Mesenchymal stem cell (in vitro differentiated cells and primary cell): ENCODE measurements at regions not wholly inside any gene's neighbourhood (a gene's known extent, or its start where the extent isn't known, plus 50 kb on each side); places are given as distances from the start of the nearest gene placed in this dataset.

ENCODE experiments used
- DNase-seq: peaks from one replicate; pipeline ENCODE4 v3.0.0-alpha.2; 2013
- H2AFZ ChIP-seq: one replicate; pipeline ENCODE4 v1.6.1; 2013; ENCODE audit warnings: low read depth, mild to moderate bottlenecking, control low read depth, inconsistent platforms, low read length, moderate library complexity
- H2AK5ac ChIP-seq: 2 replicates; pipeline ENCODE4 v1.6.1; 2013; ENCODE audit warnings: low read length, moderate library complexity, mild to moderate bottlenecking, inconsistent platforms; ENCODE audit not compliant: severe bottlenecking
- H2BK120ac ChIP-seq: one replicate; pipeline ENCODE4 v1.6.1; 2013; ENCODE audit warnings: low read depth, mild to moderate bottlenecking, inconsistent platforms, low read length, moderate library complexity
- H2BK12ac ChIP-seq, 2 experiments: one replicate each; pipeline ENCODE4 v1.6.1; 2013; ENCODE audit warnings: inconsistent platforms in 2 of 2, low read length in 2 of 2, mild to moderate bottlenecking in 2 of 2, moderate library complexity in 2 of 2, control low read depth in 1 of 2
- H2BK15ac ChIP-seq: one replicate; pipeline ENCODE4 v1.6.1; 2013; ENCODE audit warnings: mild to moderate bottlenecking, low read depth, inconsistent platforms; ENCODE audit not compliant: poor library complexity, severe bottlenecking
- H2BK5ac ChIP-seq: 2 replicates; pipeline ENCODE4 v1.6.1; 2013; ENCODE audit warnings: low read depth, mild to moderate bottlenecking, low read length, control low read depth, inconsistent platforms; ENCODE audit not compliant: poor library complexity, severe bottlenecking
- H3K14ac ChIP-seq, 2 experiments: one replicate each; pipeline ENCODE4 v1.6.1; 2013; ENCODE audit warnings: inconsistent platforms in 2 of 2, low read length in 2 of 2, control low read depth in 1 of 2, mild to moderate bottlenecking in 1 of 2, moderate library complexity in 1 of 2
- H3K18ac ChIP-seq, 2 experiments: one replicate each; pipeline ENCODE4 v1.6.1; 2013; ENCODE audit warnings: inconsistent platforms in 2 of 2, low read length in 2 of 2, control low read depth in 1 of 2, low read depth in 1 of 2, mild to moderate bottlenecking in 1 of 2
- H3K23ac ChIP-seq, 2 experiments: one replicate each; pipeline ENCODE4 v1.6.1; 2013; ENCODE audit warnings: inconsistent platforms in 2 of 2, low read length in 2 of 2, mild to moderate bottlenecking in 2 of 2, moderate library complexity in 2 of 2, control low read depth in 1 of 2
- H3K27ac ChIP-seq: 2 replicates; pipeline ENCODE4 v1.5.1; 2013; ENCODE audit warnings: mild to moderate bottlenecking, moderate library complexity, low read length, control low read depth, inconsistent platforms; ENCODE audit not compliant: poor library complexity, severe bottlenecking
- H3K27me3 ChIP-seq, 2 experiments: 2 replicates each; pipeline versions ENCODE4 v1.6.1 to v1.7.0; 2013; ENCODE audit warnings: low read length in 2 of 2, mild to moderate bottlenecking in 2 of 2, moderate library complexity in 2 of 2, control low read depth in 1 of 2, inconsistent platforms in 1 of 2; ENCODE audit not compliant: control insufficient read depth in 1 of 2, insufficient read depth in 1 of 2
- H3K36me3 ChIP-seq, 2 experiments: 2 replicates each; pipeline versions ENCODE4 v1.6.1 to v1.7.0; 2013; ENCODE audit warnings: low read length in 2 of 2, control low read depth in 1 of 2, inconsistent platforms in 1 of 2, low read depth in 1 of 2, mild to moderate bottlenecking in 1 of 2; ENCODE audit not compliant: insufficient read depth in 2 of 2, control insufficient read depth in 1 of 2
- H3K4ac ChIP-seq, 2 experiments: one replicate each; pipeline ENCODE4 v1.6.1; 2013; ENCODE audit warnings: inconsistent platforms in 2 of 2, low read length in 2 of 2, mild to moderate bottlenecking in 2 of 2, moderate library complexity in 2 of 2, control low read depth in 1 of 2, low read depth in 1 of 2
- H3K4me1 ChIP-seq: 2 replicates; pipeline ENCODE4 v1.6.1; 2013; ENCODE audit warnings: low read depth, low read length, control low read depth; ENCODE audit not compliant: control insufficient read depth, insufficient read depth
- H3K4me2 ChIP-seq: 2 replicates; pipeline ENCODE4 v1.6.1; 2013; ENCODE audit warnings: low read length, mild to moderate bottlenecking, inconsistent platforms; ENCODE audit not compliant: poor library complexity, severe bottlenecking
- H3K4me3 ChIP-seq, 2 experiments: 2 replicates each; pipeline versions ENCODE4 v1.5.1 to v1.7.0; 2013; ENCODE audit warnings: low read length in 2 of 2, mild to moderate bottlenecking in 2 of 2, control low read depth in 1 of 2, low read depth in 1 of 2; ENCODE audit not compliant: insufficient read depth in 1 of 2
- H3K79me1 ChIP-seq: replicated peaks from 2 replicates; pipeline ENCODE4 v1.6.1; 2013; ENCODE audit warnings: mild to moderate bottlenecking, control low read depth, low read length, inconsistent platforms; ENCODE audit not compliant: poor library complexity, severe bottlenecking
- H3K9ac ChIP-seq: 2 replicates; pipeline ENCODE4 v1.7.0; 2013; ENCODE audit warnings: mild to moderate bottlenecking, low read length, moderate library complexity
- H3K9me3 ChIP-seq: 2 replicates; pipeline ENCODE4 v1.7.0; 2013; ENCODE audit warnings: mild to moderate bottlenecking, low read length; ENCODE audit not compliant: control insufficient read depth
- H4K8ac ChIP-seq: one replicate; pipeline ENCODE4 v1.6.1; 2013; ENCODE audit warnings: inconsistent platforms, mild to moderate bottlenecking, low read length, moderate library complexity
- H4K91ac ChIP-seq: one replicate; pipeline ENCODE4 v1.6.1; 2013; ENCODE audit warnings: mild to moderate bottlenecking, low read length, inconsistent platforms
- WGBS: methylation state at CpG from one replicate; pipeline ENCODE4 v1.1.7; 2013; ENCODE audit warnings: mixed read lengths; 5-methylcytosine and 5-hydroxymethylcytosine counted together

GRCh38 chr7:57071-57470 is 135.3 kb upstream of the FAM20C start:
- H2BK15ac ChIP-seq: no peak overlapping the region
- DNase-seq: no peak
- H3K27ac ChIP-seq: no peak overlapping the region
- no peak overlapping the region for H2AFZ ChIP-seq
- H3K18ac ChIP-seq: peak overlapping the region in 1 of 2 experiments; percentile 48
- H3K36me3 ChIP-seq: no peaks in the 10 kb centered on the region
- H2BK5ac ChIP-seq: no peak overlapping the region
- no peak overlapping the region for H4K8ac ChIP-seq
- peak overlapping the region in 1 of 2 experiments; percentile 86 for H3K23ac ChIP-seq
- no peak overlapping the region for H3K4me2 ChIP-seq
- no peak overlapping the region for H2BK12ac ChIP-seq
- WGBS: 83% methylated on average over 8 of the region's 8 CpGs
- H2BK120ac ChIP-seq: no peak overlapping the region
- H4K91ac ChIP-seq: no peak overlapping the region
- no peak overlapping the region for H3K9ac ChIP-seq
- no peak overlapping the region for H2AK5ac ChIP-seq
- H3K27me3 ChIP-seq: peaks cover 6 to 18% of the 10 kb centered on the region in 2 experiments
- no peak overlapping the region for H3K4me3 ChIP-seq
- H3K4me1 ChIP-seq: no peaks in the 10 kb centered on the region
- H3K9me3 ChIP-seq: peaks cover 4% of the 10 kb centered on the region
- no peak overlapping the region for H3K4ac ChIP-seq
- peak overlapping the region in 1 of 2 experiments; percentile 80 for H3K14ac ChIP-seq
- H3K79me1 ChIP-seq: no peaks in the 10 kb centered on the region

DNA sequence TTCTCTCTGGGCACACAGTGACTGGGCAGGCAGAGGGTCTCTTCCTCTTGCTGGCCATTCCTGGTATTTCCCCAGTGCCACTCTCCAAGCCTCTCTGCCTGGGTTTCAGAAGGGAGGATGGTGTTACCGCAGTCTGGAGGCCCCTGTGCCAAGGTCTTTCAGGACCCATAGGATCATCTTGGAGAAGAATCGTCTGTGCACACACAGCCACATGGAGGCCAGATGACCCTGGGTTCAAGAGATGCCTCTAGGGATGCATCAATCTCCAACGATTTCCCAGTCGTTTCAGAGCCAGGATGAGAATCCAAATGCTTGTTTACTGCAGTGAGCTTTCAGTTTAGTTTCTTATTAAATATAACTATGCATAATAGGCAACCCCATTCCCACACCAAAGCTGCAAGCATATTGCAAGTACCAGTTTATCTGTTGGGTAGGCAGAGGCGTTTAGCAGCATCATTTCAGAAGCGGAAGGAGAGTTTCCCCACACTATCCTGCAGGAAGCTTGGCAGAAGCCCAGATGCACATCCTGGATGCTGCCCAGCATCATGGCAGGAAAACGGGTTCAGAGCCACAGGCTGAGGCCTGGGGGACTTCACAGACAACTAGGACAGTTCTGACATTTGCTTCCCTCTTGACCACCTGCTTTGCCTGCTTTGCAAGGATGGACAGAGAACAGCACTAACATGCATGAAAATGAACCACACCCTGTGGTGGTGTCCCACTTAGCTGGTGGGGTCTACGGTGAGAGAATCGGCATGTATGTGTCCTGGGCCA is 134.7 kb upstream of the FAM20C start:
- Histone ChIP-seq H2BK15ac (no peak overlapping the region), H3K36me3 (no peaks in the 10 kb centered on the region), H3K9ac (no peak overlapping the region), H3K4ac (no peak overlapping the region), H2BK120ac (no peak overlapping the region), H3K27ac (no peak overlapping the region), H3K14ac (peak overlapping the region in 1 of 2 experiments; percentile 80), H3K18ac (peak overlapping the region in 1 of 2 experiments; percentile 48), H2AFZ (no peak overlapping the region), H3K4me3 (peak overlapping the region in 1 of 2 experiments; percentile 23), H4K8ac (no peak overlapping the region), H2AK5ac (no peak overlapping the region), H2BK12ac (no peak overlapping the region), H3K23ac (peak overlapping the region in 1 of 2 experiments; percentile 86), H3K4me2 (no peak overlapping the region), H3K9me3 (peaks cover 4% of the 10 kb centered on the region), H3K79me1 (no peaks in the 10 kb centered on the region), H3K27me3 (peaks cover 6 to 18% of the 10 kb centered on the region in 2 experiments), H2BK5ac (no peak overlapping the region), H4K91ac (no peak overlapping the region), H3K4me1 (no peaks in the 10 kb centered on the region)
- DNase-seq: no peak
- WGBS: 77% methylated on average over 7 of the region's 9 CpGs

DNA sequence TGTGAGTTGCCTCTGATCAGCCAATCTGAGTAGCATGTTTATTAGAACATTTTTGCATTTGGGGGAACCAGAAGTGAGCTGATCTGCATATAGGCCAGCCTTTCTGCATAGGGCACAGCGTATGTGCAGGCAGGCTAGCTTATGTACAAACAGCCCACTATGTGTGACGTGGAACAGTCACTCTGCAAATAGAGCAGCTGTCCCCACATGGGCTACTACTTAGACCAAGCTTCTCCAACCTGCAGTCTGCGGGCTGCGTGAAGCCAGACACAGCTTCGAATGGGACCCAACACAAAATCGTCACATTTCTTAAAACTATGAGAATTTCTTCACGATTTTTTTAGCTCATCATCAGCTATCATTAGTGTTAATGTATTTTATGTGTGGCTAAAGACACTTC is 134.1 kb upstream of the FAM20C start:
- peaks cover 6 to 18% of the 10 kb centered on the region in 2 experiments for H3K27me3 ChIP-seq
- H3K9me3 ChIP-seq: peaks cover 1% of the 10 kb centered on the region
- no peaks in the 10 kb centered on the region for H3K79me1 ChIP-seq
- no peak overlapping the region for H3K14ac ChIP-seq
- H3K4me2 ChIP-seq: no peak overlapping the region
- no peak overlapping the region for H2BK120ac ChIP-seq
- no peak overlapping the region for H4K91ac ChIP-seq
- H4K8ac ChIP-seq: no peak overlapping the region
- H3K4ac ChIP-seq: no peak overlapping the region
- no peaks in the 10 kb centered on the region for H3K4me1 ChIP-seq
- no peak overlapping the region for H3K23ac ChIP-seq
- WGBS: 91% methylated on average over 4 of the region's 7 CpGs
- no peak overlapping the region for H3K27ac ChIP-seq
- H2BK5ac ChIP-seq: no peak overlapping the region
- no peaks in the 10 kb centered on the region for H3K36me3 ChIP-seq
- H3K9ac ChIP-seq: no peak overlapping the region
- no peak overlapping the region for H2AFZ ChIP-seq
- no peak overlapping the region for H2BK15ac ChIP-seq
- no peak for DNase-seq
- H3K4me3 ChIP-seq: no peak overlapping the region
- H2AK5ac ChIP-seq: no peak overlapping the region
- H3K18ac ChIP-seq: no peak overlapping the region
- no peak overlapping the region for H2BK12ac ChIP-seq

DNA sequence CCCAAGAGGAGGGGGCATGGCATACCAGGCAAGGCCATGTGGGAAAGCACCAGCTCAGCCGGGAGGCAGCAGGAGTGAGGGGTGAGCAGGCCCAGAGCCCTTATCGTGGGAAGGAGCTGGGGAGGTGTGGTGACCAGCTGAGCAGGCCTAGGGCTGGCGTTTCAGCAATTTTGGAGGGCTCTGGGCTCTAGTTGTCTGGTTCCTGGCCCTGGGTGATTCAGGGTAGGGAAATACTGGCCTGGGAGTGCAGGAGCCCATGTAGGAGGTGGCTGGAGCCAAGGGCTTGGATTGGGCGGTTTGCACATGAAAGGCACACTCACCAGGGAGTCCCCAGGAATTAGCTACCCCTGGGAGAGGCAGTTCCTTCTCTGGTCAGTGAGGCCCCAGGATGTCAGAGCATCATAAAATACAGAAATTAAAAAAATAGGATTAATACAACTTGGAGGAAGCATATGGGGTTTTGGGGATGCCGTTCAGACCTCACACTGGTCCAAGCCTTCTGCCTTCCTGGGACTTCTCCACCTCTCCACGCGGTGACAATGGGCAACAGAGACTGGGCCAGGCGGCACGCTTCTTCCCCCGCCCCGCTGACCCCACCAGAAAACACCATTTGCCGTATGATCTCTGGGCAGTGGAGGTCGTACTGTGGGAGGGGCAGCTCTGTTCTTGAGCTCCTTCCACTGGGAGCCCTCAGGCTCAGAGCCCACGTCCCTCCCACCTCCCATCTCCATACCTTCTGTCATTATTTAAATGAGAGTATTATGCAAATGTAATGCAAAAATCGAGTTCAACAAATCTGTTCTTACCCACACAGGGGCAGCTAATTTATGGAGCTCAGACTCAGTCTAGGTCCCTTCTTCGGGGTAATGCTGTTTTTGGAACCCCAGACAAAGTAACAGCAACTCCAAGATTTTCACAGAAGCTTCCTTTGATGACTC is 133.0 kb upstream of the FAM20C start:
- Histone ChIP-seq H3K4me3 (peak overlapping the region in 1 of 2 experiments; percentile 7), H2AK5ac (no peak overlapping the region), H3K27me3 (peaks cover 6 to 14% of the 10 kb centered on the region in 2 experiments), H2BK12ac (no peak overlapping the region), H3K9me3 (no peaks in the 10 kb centered on the region), H2BK120ac (no peak overlapping the region), H4K8ac (no peak overlapping the region), H3K36me3 (no peaks in the 10 kb centered on the region), H3K9ac (no peak overlapping the region), H3K4me1 (no peaks in the 10 kb centered on the region), H3K18ac (no peak overlapping the region), H2AFZ (no peak overlapping the region), H2BK15ac (no peak overlapping the region), H4K91ac (no peak overlapping the region), H3K4me2 (no peak overlapping the region), H3K27ac (no peak overlapping the region), H3K79me1 (no peaks in the 10 kb centered on the region), H3K4ac (no peak overlapping the region), H2BK5ac (no peak overlapping the region), H3K14ac (no peak overlapping the region), H3K23ac (no peak overlapping the region)
- WGBS: 43% methylated on average over 12 of the region's 16 CpGs
- DNase-seq: no peak
